ENCODE measurements at regions not wholly inside any gene's neighbourhood (a gene's known extent, or its start where the extent isn't known, plus 50 kb on each side); places are given as distances from the start of the nearest gene placed in this dataset.

- H3K27me3 ChIP-seq (ENCODE audit: control insufficient read depth, insufficient read depth) = no peaks in the 10 kb centered on the region
- no peak overlapping the region for H3K4me3 ChIP-seq (ENCODE audit: low read length)
- H3K9me3 ChIP-seq (ENCODE audit: control insufficient read depth, low read length) = no peaks in the 10 kb centered on the region
- intact Hi-C loops (cut with DNase I) = no loop called here
- DNase-seq = no peak
- WGBS = 50% methylated on average over 4 of the region's 4 CpGs
- H3K27ac ChIP-seq (ENCODE audit: low read length) = no peak overlapping the region
- no peak for ATAC-seq
- H3K4me1 ChIP-seq (ENCODE audit: control insufficient read depth, insufficient read depth, low read length) = no peaks in the 10 kb centered on the region
Observed at GRCh38 chr2:58539973-58540372, 298.8 kb upstream of the FANCL start.

- DNase-seq (no peak), ATAC-seq (no peak)
- intact Hi-C loops (cut with DNase I) = no loop called here
- WGBS = 44% methylated on average over 4 of the region's 4 CpGs
- Histone ChIP-seq H3K4me3 (ENCODE audit: low read length) (no peak overlapping the region), H3K9me3 (ENCODE audit: control insufficient read depth, low read length) (no peaks in the 10 kb centered on the region), H3K4me1 (ENCODE audit: control insufficient read depth, insufficient read depth, low read length) (no peaks in the 10 kb centered on the region), H3K27me3 (ENCODE audit: control insufficient read depth, insufficient read depth) (no peaks in the 10 kb centered on the region), H3K27ac (ENCODE audit: low read length) (no peak overlapping the region)
Observed at GRCh38 chr2:58535990-58536389, 294.9 kb upstream of the FANCL start.

GRCh38 chr2:58535182-58535581 is 294.1 kb upstream of the FANCL start:
- no peak overlapping the region for H3K27ac ChIP-seq (ENCODE audit: low read length)
- DNase-seq (no peak), ATAC-seq (no peak)
- intact Hi-C loops (cut with DNase I) = no loop called here
- H3K4me1 ChIP-seq (ENCODE audit: control insufficient read depth, insufficient read depth, low read length) = no peaks in the 10 kb centered on the region
- 34% methylated on average over 1 of the region's 1 CpG for WGBS
- no peaks in the 10 kb centered on the region for H3K9me3 ChIP-seq (ENCODE audit: control insufficient read depth, low read length)
- no peaks in the 10 kb centered on the region for H3K27me3 ChIP-seq (ENCODE audit: control insufficient read depth, insufficient read depth)
- no peak overlapping the region for H3K4me3 ChIP-seq (ENCODE audit: low read length)

- H3K27ac ChIP-seq (ENCODE audit: low read length) = no peak overlapping the region
- DNase-seq (no peak), ATAC-seq (no peak)
- no peaks in the 10 kb centered on the region for H3K4me1 ChIP-seq (ENCODE audit: control insufficient read depth, insufficient read depth, low read length)
- intact Hi-C loops (cut with DNase I) = no loop called here
- no peak overlapping the region for H3K4me3 ChIP-seq (ENCODE audit: low read length)
- no peaks in the 10 kb centered on the region for H3K27me3 ChIP-seq (ENCODE audit: control insufficient read depth, insufficient read depth)
- 88% methylated on average over 3 of the region's 3 CpGs for WGBS
- H3K9me3 ChIP-seq (ENCODE audit: control insufficient read depth, low read length) = no peaks in the 10 kb centered on the region
Observed at GRCh38 chr2:58533376-58533775, 292.3 kb upstream of the FANCL start.

- no peaks in the 10 kb centered on the region for H3K9me3 ChIP-seq (ENCODE audit: control insufficient read depth, low read length)
- no peak for DNase-seq
- no peak for ATAC-seq
Observed at GRCh38 chr2:58532641-58533040, 291.5 kb upstream of the FANCL start.

GRCh38 chr2:58527647-58528046 is 286.5 kb upstream of the FANCL start:
- WGBS = 73% methylated on average over 3 of the region's 3 CpGs
- intact Hi-C loops (cut with DNase I) = no loop called here
- no peak for ATAC-seq
- no peaks in the 10 kb centered on the region for H3K27me3 ChIP-seq (ENCODE audit: control insufficient read depth, insufficient read depth)
- no peak for DNase-seq
- H3K9me3 ChIP-seq (ENCODE audit: control insufficient read depth, low read length) = no peaks in the 10 kb centered on the region
- H3K4me3 ChIP-seq (ENCODE audit: low read length) = no peak overlapping the region
- H3K4me1 ChIP-seq (ENCODE audit: control insufficient read depth, insufficient read depth, low read length) = no peaks in the 10 kb centered on the region
- no peak overlapping the region for H3K27ac ChIP-seq (ENCODE audit: low read length)

More at GRCh38 chr2:58532641-58533040, 291.5 kb upstream of the FANCL start:
- intact Hi-C loops (cut with DNase I) = no loop called here
- no peaks in the 10 kb centered on the region for H3K27me3 ChIP-seq (ENCODE audit: control insufficient read depth, insufficient read depth)
- no peak overlapping the region for H3K27ac ChIP-seq (ENCODE audit: low read length)
- no peak overlapping the region for H3K4me3 ChIP-seq (ENCODE audit: low read length)
- WGBS = 88% methylated on average over 3 of the region's 3 CpGs
- H3K4me1 ChIP-seq (ENCODE audit: control insufficient read depth, insufficient read depth, low read length) = no peaks in the 10 kb centered on the region

- WGBS = 54% methylated on average over 7 of the region's 7 CpGs
- H3K27ac ChIP-seq (ENCODE audit: low read length) = no peak overlapping the region
- intact Hi-C loops (cut with DNase I) = no loop called here
- H3K9me3 ChIP-seq (ENCODE audit: control insufficient read depth, low read length) = no peaks in the 10 kb centered on the region
- DNase-seq (no peak), ATAC-seq (no peak)
- no peak overlapping the region for H3K4me3 ChIP-seq (ENCODE audit: low read length)
- H3K4me1 ChIP-seq (ENCODE audit: control insufficient read depth, insufficient read depth, low read length) = no peaks in the 10 kb centered on the region
- H3K27me3 ChIP-seq (ENCODE audit: control insufficient read depth, insufficient read depth) = no peaks in the 10 kb centered on the region
Observed at GRCh38 chr2:58521803-58522554, 280.9 kb upstream of the FANCL start.

GRCh38 chr2:58520903-58521302 is 279.8 kb upstream of the FANCL start:
- ATAC-seq (no peak), DNase-seq (no peak)
- no peaks in the 10 kb centered on the region for H3K4me1 ChIP-seq (ENCODE audit: control insufficient read depth, insufficient read depth, low read length)
- H3K4me3 ChIP-seq (ENCODE audit: low read length) = no peak overlapping the region
- 86% methylated on average over 3 of the region's 3 CpGs for WGBS
- intact Hi-C loops (cut with DNase I) = no loop called here
- H3K27me3 ChIP-seq (ENCODE audit: control insufficient read depth, insufficient read depth) = no peaks in the 10 kb centered on the region
- H3K27ac ChIP-seq (ENCODE audit: low read length) = no peak overlapping the region
- H3K9me3 ChIP-seq (ENCODE audit: control insufficient read depth, low read length) = no peaks in the 10 kb centered on the region

- H3K27me3 ChIP-seq (ENCODE audit: control insufficient read depth, insufficient read depth) = no peaks in the 10 kb centered on the region
Observed at GRCh38 chr2:58517881-58518280, 276.8 kb upstream of the FANCL start.

GRCh38 chr2:58516695-58517094 is 275.6 kb upstream of the FANCL start:
- 84% methylated on average over 3 of the region's 3 CpGs for WGBS
- Histone ChIP-seq H3K4me1 (ENCODE audit: control insufficient read depth, insufficient read depth, low read length) (no peaks in the 10 kb centered on the region), H3K9me3 (ENCODE audit: control insufficient read depth, low read length) (no peaks in the 10 kb centered on the region), H3K27me3 (ENCODE audit: control insufficient read depth, insufficient read depth) (no peaks in the 10 kb centered on the region), H3K4me3 (ENCODE audit: low read length) (no peak overlapping the region), H3K27ac (ENCODE audit: low read length) (no peak overlapping the region)
- ATAC-seq = no peak
- intact Hi-C loops (cut with DNase I) = no loop called here
- no peak for DNase-seq

More at GRCh38 chr2:58517881-58518280, 276.8 kb upstream of the FANCL start:
- intact Hi-C loops (cut with DNase I) = no loop called here
- Histone ChIP-seq H3K9me3 (ENCODE audit: control insufficient read depth, low read length) (no peaks in the 10 kb centered on the region), H3K4me3 (ENCODE audit: low read length) (no peak overlapping the region), H3K27ac (ENCODE audit: low read length) (no peak overlapping the region), H3K4me1 (ENCODE audit: control insufficient read depth, insufficient read depth, low read length) (no peaks in the 10 kb centered on the region)
- ATAC-seq = no peak
- DNase-seq = no peak
- 79% methylated on average over 2 of the region's 2 CpGs for WGBS

GRCh38 chr2:58515827-58516573 is 274.9 kb upstream of the FANCL start:
- Histone ChIP-seq H3K27ac (ENCODE audit: low read length) (no peak overlapping the region), H3K4me3 (ENCODE audit: low read length) (no peak overlapping the region), H3K27me3 (ENCODE audit: control insufficient read depth, insufficient read depth) (no peaks in the 10 kb centered on the region), H3K9me3 (ENCODE audit: control insufficient read depth, low read length) (no peaks in the 10 kb centered on the region), H3K4me1 (ENCODE audit: control insufficient read depth, insufficient read depth, low read length) (no peaks in the 10 kb centered on the region)
- no peak for DNase-seq
- WGBS = 87% methylated on average over 2 of the region's 2 CpGs
- no peak for ATAC-seq
- intact Hi-C loops (cut with DNase I) = no loop called here
